ENCODE measurements at regions not wholly inside any gene's neighbourhood (a gene's known extent, or its start where the extent isn't known, plus 50 kb on each side); places are given as distances from the start of the nearest gene placed in this dataset.

GRCh38 chr9:88189371-88189770, 51.1 kb upstream of the SPATA31C2 start:
- peaks cover 16% of the 10 kb centered on the region for H3K27me3 Mint-ChIP-seq
- peaks cover 3% of the 10 kb centered on the region for H3K9me3 Mint-ChIP-seq (ENCODE audit: low read depth)
- no peaks in the 10 kb centered on the region for H3K4me1 Mint-ChIP-seq

More at GRCh38 chr9:88189371-88189770, 51.1 kb upstream of the SPATA31C2 start:
- no peak for ATAC-seq
- DNase-seq: no peak
- intact Hi-C loops (cut with DNase I, micrococcal nuclease): no loop called here
- CTCF ChIA-PET: interaction anchor here (0.7 kb wide), 1 partner anchor 79 kb away, joined by 3 read pairs; no protein-coding TSS in a partner anchor
- no peaks in the 10 kb centered on the region for H3K36me3 Mint-ChIP-seq (ENCODE audit: low read depth)
- H3K4me3 Mint-ChIP-seq: no peak overlapping the region
- H3K27ac Mint-ChIP-seq: no peak overlapping the region
- POLR2A ChIA-PET: no interaction called here

Data from activated CD4-positive, alpha-beta T cell treated with anti-CD3 and anti-CD28 coated beads for 36 hours (primary cell).